Panc1 (cell line): ENCODE measurements at regions not wholly inside any gene's neighbourhood (a gene's known extent, or its start where the extent isn't known, plus 50 kb on each side); places are given as distances from the start of the nearest gene placed in this dataset.

Experiments
- CTCF ChIP-seq: fragments of 450-650 bp; IDR thresholded peaks from 2 replicates; pipeline ENCODE4 v1.5.1; 2017; ENCODE audit warnings: mild to moderate bottlenecking
- POLR2AphosphoS5 ChIP-seq: IDR thresholded peaks from 2 replicates; pipeline ENCODE4 v1.6.1; 2012; ENCODE audit warnings: mild to moderate bottlenecking, low read depth, low read length, moderate library complexity
- REST ChIP-seq, 2 experiments: IDR thresholded peaks; 2 replicates each; pipeline ENCODE4 v1.6.1; 2011 to 2012; ENCODE audit warnings: low read depth in 2 of 2, control low read depth in 1 of 2, low read length in 1 of 2, mild to moderate bottlenecking in 1 of 2, moderate library complexity in 1 of 2; ENCODE audit not compliant: insufficient read depth in 1 of 2

GRCh38 chr10:65500716-65501115, 1425.1 kb upstream of the LRRTM3 start:
- TF ChIP-seq CTCF (no peak), REST (IDR thresholded peaks at IDR 0.05; ENCODE audit: insufficient read depth in 1 of 2, low read depth in 2 of 2, low read length in 1 of 2) (no peak), POLR2AphosphoS5 (no peak)
